GM21529 (cell line): ENCODE measurements at regions not wholly inside any gene's neighbourhood (a gene's known extent, or its start where the extent isn't known, plus 50 kb on each side); places are given as distances from the start of the nearest gene placed in this dataset.
A peak's percentile ranks its signal among the peaks of the same experiment; 100 is the strongest.

Experiments
- ATAC-seq: cut with Tn5 transposase; IDR thresholded peaks from one replicate; pipeline ENCODE4 v1.9.1; 2021; ENCODE audit not compliant: unreplicated experiment

DNA sequence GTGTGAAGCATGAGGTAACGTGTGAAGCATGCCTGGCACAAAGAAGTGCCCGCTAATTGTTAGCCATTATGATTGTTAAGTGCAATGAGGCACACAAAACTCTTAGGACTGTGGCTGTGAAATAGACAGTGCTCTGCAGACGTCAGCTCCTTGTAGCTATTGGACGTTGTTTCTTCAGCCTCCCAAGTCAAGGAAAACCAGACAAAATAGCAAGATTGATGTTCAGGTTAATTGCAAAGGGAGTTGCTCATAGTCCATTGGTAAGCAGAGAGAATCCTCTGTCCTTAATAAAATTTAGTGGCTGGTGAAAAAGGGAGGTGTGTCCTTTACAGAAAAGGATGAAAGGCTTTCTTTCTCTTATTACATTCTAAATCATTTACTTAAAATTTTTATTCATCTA, 54.6 kb upstream of the MBP start:
- no peak for ATAC-seq

- no peak for ATAC-seq
These were observed 58.4 kb upstream of the GALR1 start for GRCh38 chr18:77191071-77191751.

DNA sequence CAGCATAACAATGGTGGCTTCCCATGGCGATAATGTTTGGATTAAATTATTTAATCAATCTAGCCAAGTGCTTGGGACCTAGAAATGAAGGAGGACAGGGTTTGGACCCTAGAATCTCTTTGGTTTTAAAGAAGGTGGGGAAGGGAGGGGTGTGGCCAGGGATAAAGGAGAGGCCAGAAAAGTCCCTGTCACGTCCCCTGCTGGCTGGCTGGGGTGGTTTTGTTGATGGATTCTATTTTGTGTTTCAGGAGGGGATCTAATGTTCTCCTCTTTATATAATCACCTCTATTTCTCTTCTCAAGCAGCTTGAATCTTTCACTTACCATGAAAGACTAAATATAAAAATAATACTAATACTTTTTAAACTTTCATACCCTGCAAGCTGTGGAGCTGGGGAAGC, 52.6 kb upstream of the GALR1 start:
- ATAC-seq: peak; percentile 48

DNA sequence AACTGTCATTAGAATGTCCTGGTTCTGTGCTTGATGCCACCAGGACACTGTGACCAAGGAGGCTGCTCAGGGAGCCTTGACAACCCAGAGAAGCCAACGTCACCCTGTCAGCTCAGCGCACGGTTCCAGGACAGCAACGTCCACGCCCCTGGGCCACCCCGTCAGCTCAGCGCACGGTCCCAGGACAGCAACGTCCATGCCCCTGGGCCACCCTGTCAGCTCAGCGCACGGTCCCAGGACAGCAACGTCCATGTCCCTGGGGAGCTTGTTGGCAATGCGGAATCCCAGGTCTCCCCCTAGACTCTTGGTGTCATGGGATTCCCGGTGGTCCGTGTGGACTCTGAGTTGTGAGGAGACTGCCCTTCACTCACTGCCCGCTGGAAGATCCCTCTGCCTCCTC, 51.0 kb upstream of the GALR1 start:
- no peak for ATAC-seq

GRCh38 chr18:77199707-77200106, 49.9 kb upstream of the GALR1 start:
- no peak for ATAC-seq
